HG03060 (cell line): ENCODE measurements at regions not wholly inside any gene's neighbourhood (a gene's known extent, or its start where the extent isn't known, plus 50 kb on each side); places are given as distances from the start of the nearest gene placed in this dataset.

Experiments
- ATAC-seq: cut with Tn5 transposase; IDR thresholded peaks from one replicate; pipeline ENCODE4 v1.9.1; 2021; ENCODE audit warnings: low read depth, moderate number of reproducible peaks; ENCODE audit not compliant: unreplicated experiment

DNA sequence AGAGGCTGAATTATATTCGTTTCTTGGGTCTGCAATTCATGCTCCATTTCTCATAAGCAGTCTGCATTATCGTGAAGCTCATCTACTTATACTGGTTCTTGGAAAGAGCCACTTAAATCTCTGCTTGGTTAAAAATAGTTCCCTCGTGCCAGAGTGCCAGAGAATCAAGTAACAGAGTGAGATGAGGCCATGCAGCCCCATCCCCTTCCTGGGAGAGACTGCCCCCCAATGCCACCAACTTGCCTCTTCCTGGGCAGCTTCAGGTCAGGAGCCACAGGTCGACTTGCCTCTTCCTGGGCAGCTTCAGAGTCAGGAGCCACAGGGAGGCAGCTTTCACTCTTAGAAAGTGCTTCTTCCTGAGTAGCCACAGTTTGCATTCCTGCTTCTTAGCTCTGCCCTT lies 223.9 kb upstream of the ZBED5 start:
- ATAC-seq = no peak

DNA sequence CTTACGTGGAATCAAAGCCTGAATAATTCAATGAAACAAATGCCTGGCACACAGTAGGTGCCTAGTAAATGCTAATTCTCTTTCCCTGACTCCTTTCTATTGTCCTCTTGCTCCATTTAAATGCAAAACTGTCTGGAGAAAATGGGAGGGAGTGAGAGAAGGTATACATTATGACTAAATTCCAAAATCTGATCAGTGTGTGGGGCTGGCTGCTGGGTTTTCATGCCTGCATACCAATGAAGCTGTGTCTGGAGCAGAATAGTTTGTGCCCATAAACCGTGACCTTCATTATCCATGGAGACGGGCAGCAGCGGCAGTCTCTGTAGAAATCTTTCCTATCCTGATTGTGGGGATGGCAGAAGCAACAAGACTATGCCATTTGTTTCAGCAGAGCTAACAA lies 223.4 kb upstream of the ZBED5 start:
- no peak for ATAC-seq

DNA sequence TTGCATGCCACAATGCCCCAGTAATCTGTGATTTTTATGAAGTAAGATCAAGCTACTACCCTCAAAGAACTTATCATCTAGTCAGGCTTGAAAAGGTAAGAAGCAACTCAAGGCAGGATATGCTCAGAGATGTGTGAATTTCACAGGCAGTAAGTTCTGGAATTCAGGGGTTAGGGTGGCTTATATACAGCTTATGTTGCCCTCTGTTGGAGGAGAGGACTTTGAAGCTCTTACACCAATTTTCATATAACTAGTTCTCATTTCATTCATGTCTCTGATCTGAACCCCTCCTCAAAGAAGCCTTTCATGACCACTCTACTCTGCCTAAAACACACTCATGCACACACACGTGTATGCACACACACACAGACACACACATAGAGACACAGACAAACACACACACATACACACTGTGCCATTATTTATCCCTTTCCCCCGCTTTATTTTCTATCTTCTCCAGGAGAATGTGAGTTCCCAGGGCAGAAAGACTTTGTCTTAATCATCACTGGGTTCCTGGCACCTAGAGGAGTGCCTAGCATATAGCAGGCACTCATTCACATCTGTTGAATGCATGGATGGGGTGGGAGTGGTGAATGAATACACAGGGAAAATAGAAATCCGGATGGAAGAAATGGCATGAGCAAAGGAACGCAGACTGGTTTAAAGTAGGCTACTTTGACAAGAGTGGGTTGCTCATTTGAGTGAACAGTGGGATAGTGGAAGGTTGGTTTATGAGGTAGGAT lies 220.7 kb upstream of the ZBED5 start:
- ATAC-seq = no peak

DNA sequence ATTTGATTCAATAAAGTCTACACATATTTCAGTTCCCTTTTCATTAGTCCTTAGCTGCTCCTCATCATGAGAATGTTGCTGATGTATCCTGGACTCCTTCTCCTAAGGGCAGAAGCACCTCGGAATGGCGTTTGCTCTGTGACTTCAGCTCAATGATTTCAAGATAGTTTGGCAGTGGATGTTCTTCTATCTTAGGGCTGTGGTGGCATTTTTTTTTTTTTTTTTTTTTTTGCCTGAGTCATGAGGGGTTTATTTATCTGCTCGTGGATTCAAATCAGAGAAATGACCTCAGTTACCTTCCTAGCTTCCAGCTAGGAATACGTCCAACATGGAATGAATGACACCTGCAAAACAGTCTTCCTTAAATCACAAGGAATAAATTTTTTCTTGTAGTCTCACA lies 220.0 kb upstream of the ZBED5 start:
- ATAC-seq = no peak

DNA sequence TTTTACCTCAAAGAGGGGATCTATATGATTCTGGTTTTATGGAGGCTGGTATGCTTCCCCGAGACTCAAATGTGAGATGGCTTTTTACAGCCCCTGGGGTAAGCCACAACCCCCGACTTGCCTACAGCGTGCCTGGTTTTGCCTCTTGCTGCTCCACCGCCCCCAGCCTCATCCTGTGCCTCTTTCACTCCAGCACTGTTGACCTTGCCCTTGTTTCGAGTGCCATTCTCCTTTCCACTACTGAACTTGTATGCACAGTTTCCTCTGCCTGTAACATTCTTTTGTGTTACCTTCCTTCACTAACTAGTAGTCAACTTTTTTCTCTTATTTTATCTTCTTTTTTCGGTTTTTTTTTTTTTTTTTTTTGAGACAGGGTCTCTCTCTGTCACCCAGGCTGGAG lies 219.0 kb upstream of the ZBED5 start:
- ATAC-seq = no peak

DNA sequence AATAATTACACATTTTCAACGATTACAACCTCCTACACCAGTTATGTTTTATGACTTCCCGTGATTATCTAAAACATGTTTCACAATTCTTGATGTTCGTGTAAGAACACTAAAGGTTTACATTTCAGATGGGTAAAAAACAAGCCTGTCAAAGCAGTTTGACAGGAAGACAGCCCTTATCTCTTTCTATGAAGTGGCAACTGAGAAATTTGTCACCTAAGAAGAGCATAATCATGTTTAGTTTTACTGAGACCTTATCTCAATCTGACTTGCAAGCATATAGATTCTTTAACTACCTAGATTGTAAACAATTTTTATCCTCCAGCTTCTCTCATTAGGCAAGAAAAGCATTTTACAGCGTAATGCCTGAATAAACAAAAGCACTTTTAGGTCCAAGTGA lies 218.4 kb upstream of the ZBED5 start:
- no peak for ATAC-seq

DNA sequence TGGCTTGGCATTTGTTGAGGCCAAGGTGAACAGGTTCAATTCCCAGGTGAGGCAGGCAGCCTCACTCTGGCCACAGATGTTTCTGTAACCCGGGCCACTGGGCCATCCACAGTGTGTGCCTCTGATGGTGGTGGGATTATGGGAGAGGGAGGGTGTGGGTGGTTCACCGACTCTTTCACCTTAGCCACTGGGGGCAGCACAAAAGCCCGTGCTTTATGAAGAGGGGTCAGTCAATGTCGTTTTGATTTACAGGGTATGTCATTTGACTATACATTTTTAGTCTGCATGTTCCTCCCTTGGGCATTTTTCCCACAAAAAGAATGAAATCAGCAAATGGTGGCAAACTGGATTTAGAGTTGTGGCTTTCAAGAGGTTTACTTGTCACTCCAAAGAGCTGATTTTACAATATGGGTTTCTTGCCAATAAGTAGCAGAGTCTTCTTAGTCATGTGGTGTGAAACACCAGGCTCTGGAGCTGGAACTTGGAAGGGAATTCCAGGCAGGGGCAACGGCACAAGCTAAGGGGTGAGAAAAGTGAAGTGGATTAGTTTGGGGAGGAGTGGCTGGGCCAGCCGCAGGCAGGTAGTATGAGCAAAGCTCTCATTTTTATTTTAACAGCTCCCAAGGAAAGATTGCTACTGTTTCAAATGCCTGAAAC lies 217.8 kb upstream of the ZBED5 start:
- no peak for ATAC-seq

DNA sequence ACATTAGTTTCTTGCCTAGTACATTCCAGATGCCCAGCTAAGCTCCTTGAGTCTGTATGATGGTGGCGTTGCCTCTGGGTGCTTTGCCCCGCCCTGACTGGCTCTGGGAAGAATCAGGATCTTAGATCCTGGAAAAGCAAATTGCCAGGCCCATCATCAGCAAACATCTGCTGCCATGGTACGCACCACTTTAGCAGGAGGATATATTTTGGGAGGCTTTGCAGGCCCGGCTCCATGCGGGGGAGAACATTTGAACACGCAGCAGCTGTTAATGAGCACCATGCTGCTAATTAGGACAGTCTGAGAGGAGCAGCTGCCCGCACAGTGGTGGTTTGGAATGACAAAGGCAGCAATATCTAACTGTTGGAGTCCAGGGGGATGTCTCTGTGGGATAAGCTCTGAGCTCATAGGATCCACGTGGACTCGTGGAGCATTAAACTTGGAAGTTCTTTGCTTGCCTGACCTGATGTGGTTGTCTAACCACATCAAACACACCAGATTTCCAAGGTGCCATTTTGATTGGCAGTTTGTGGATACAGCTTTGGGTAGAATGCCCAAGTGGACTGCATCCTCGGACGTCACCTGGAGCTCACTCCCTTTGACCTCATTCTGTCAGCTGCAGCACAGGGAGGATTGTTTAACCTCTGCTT lies 217.0 kb upstream of the ZBED5 start:
- ATAC-seq = no peak

DNA sequence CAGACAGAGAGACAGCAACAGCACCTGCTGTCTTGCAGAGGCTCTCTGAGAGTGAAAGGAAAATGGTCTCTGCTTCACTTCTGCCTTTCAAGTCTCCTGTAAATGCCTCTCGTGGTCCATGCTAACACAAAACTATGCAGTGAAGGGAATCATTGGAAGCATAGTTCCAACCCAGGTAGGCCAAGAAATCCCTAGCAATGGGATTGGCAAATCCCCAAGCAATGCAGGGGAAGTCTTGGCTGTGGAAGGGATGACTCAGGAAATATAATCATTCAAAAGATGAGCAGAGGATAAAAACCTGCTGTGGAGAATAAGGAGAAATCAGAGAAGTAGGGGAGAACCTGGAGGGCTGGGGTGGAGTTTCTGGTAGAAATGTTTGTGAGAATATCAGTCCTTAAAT lies 216.1 kb upstream of the ZBED5 start:
- ATAC-seq = no peak

DNA sequence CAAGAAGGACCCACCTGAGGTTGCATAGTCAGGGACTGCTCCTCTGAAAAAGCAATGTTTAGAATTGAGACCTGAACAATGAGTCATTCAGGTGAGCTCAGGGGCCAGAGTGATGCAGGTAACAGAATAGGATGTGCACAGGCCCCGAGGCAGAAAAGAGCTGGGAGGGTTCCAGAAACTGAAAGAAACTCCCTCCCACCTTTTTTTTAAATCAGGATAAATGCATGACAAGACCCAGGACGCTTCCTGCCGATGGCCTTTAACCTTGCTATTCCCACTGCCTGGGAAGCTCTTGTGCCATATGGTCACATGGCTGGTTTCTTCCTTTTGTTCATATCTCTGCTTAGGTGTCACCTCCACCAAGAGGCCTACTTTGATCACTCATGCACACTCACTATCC lies 214.2 kb upstream of the ZBED5 start:
- no peak for ATAC-seq

DNA sequence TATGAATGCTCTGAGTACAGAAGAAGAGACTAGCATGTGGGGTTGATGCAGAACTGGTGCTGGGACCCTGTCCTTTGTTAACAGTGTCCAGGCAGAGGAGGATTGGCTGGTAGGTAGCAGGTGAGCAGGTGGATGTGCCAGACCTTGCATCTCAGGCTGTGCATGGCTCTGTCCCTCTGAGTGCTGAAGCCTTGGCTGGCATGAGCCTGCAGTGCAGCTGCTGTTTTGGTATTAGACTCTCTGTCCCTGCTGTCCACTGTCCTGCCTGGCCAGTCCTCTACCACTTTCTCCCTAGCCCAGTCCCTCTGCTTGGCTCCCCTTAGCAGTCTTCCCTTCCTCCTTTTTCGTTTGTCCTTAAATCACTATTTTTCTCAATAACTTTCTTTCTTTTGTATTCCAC lies 213.6 kb upstream of the ZBED5 start:
- ATAC-seq = no peak

DNA sequence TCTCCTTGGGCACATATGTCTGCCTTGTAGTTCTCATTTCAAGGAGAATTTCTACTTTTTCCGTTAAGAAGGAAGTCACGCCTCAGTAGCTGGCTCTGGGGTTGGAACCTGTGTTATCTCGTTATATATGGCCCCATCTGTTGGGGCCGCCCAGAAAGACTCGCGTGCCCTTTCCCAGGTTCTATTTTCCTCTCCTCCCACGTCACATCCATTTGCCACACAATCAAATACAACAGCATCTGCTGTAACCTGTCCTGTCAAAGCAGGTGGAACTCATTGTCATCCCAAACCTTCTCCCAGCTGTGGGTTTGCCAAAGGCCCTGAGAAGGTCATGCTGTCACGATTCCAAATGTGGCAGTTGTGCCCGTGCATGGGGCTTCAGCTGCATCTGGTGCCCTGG lies 213.1 kb upstream of the ZBED5 start:
- no peak for ATAC-seq

DNA sequence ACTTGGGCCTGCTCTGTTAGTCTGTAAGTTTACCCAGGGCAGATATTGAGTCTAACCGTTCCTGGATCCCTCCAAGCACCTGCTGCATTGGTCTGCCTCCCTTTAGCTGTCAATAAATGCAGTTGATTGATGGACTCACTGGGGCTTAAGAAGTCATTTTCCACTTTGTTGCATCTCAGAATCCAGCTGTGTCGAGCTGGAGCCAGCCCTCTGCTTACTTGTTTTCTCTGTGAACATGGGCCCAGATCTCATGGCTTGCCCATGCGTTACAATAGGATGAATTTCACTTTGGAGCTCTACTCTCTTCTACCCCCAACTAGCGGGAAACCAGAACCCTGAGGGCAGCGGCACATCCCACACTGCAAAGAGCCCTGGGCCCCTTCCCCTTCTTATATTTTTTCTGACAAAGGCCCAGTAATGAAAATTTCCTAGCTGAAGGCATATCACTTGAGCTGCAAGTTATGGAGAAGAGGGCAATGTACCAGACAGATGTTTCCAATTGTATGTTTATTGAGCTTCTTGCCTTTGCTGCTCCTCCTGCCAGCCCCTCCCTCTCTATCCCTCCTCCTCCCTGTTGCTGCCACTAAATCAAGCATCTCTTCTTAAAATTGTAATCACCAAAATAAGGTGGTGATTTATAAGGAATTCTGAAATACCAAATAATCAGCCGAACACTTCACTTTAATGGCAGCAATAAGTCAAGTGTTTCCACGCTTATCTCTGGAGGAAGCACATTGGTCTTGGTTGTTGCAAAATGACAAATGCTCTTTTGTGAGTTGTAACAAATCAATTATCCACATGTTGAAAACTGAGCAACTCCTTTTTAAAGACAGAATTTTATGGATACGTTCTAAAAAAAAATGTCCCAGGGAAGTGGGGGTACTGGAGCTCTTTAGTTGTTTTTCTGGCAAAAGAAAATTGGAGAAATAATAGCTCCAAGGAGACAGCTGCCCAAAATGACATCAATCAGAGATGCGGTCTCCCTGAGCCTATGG lies 212.3 kb upstream of the ZBED5 start:
- no peak for ATAC-seq

DNA sequence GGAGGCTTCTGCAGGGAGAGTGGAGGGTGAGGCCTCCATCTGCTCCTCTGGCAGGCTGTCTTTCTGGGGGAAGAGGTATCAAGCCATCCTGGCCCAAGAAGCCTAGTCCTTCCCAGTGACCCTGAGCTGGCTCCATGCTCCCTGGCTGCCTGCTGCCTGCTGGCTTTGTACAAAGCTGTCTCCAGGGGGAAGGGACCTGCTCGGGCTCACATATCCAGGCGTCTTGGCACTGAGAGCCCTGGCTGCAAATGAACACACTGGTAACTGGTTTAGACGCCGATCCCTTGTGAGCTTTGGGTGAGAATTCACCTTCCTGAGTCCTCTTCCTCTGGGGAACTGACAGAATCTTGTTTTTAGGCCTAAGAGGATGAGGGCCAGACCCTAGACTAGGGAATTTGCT lies 210.3 kb upstream of the ZBED5 start:
- ATAC-seq = no peak

DNA sequence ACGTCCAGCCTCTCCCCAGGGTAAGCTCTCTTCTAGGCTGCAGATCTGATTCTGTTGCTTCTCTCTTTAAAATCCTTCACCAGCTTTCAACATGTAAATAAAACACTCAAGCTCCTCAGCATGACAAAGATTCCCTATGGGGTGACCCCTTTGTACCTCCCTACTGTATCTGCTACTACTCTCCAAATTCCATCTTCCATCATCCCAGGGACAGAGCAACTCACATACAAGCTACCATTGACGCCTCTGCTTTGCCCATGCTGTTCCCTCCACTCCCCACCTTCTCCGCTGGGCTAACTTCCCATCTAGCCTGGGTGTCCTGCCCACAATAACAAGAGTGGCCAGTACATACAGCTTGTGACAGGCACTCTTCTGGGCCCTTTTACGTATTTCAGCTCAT lies 207.5 kb upstream of the ZBED5 start:
- no peak for ATAC-seq

DNA sequence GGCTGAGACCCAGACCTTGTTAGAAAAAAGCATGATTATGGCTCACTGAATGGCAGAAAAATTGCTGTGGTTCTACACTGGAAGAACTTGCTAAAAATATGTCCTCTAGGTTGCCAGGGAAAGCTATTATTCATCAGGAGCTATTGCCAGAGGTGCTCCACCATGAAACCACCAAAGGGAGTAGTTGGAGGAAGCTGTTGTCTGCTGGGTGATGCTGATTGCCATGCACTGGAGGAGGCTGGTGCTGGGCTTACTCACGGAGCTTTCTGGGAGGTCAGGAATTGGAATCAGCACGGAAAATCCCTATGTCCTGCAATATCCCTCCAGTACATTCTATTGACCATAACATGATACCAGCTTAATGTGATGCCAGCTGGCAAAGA lies 199.6 kb upstream of the ZBED5 start:
- no peak for ATAC-seq

DNA sequence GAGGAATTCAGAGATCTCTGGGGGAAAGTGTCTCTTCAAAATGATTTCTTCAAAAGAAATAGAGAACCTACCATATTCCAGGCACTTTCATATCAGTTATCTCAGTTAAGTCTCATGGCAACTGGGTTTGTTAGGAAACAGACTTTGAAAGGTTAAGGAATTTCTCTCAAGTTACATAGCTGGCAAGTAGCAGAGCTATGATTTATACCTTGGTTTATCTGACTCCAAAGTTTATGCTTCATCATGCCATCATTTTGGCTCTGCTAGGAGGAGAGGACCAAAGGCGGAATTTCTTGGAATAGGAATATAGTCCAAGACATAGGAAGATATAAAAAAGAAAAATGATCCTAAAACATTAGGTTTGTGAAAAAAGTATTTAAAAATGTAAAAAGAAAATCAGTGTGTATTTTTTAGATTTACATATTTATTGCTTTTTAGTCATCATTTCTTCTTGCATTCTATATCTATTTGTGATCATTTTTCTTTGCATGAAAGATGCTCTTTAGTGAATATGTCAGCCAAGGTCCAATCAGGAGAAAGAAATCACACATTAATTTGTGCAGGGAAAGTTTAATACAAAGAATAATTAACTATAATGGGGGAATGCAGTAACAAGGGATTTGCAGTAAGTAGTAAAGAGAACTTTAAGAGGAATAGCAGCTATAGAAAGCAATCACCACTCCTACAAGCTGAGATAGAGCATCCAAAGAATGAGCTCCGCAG lies 199.1 kb upstream of the ZBED5 start:
- no peak for ATAC-seq

DNA sequence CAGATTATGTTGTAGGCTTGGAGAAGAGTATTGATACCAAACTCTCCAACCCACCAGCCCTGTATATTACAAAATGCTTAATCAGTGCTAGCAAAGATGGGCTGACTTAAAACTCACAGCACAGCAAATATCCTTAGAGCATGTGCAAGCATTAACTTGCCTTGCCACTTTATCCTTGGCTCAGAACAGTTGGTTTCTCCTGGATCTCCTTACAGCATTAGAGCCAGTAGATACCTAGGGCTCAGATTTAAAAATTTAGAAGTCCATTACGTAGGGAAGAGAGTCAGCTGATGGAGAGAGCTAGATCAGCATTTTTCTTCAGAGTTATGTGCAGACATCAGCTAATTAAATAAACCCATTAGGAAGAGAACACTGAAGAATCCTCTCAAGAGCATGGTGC lies 198.5 kb upstream of the ZBED5 start:
- no peak for ATAC-seq

DNA sequence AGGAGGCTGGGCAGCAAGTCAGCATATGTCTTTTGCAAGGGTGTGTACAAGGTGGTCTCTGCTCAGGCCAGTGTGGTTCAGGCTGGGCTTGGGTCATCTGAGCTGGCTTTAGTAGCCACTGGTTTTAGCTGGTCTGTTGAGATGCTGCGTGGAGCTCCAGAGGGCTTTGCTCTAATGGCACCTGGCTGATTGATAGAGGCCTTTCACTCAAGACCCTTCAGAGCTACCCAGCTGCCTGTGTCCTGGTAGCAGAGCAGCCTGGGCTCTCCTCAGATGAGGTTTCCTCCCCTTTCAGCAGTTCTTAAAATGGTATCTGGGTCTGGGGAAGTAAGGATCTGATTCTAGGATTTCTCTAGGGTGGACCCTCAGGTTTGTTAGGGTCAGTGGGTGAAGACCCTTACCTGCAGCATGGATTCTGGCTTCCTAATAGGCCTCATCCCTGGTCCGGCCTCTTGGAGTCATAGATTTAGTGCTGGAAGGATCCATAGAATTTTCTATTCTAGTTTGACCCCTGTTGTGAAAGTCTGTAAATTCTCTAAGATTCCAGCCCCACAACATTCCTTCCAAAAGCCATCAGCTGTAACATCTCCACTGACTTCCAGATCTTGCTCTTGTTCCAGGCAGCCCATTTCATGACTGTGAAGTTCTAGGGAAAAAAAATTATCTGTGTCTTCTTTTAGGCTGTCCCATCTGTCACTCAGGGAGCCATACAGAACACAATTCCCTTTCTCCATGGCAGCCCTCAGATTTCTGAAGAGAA lies 190.2 kb upstream of the ZBED5 start:
- no peak for ATAC-seq

DNA sequence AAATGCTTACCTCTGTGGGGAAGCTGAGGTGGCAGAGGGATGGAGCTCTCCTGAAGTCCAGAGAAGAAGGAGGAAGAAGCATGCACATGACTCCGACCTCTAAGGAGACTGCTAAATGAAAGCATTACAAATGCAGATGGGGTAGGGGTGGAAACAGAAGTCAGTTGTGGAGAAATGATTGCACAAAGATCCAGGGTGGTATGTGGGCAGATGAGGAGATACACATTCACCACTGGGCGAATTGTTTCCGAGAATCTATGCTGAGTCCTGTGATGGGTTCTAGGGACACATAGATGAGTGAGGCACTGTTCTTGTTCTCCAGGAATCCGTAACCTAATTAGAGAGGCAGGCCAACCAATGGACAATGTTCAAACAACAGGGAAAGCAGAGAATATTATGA lies 188.9 kb upstream of the ZBED5 start:
- no peak for ATAC-seq
